H1 (cell line): ENCODE measurements at regions not wholly inside any gene's neighbourhood (a gene's known extent, or its start where the extent isn't known, plus 50 kb on each side); places are given as distances from the start of the nearest gene placed in this dataset.

ENCODE experiments used
- CTCF ChIA-PET: fragments of 300-600 bp; sonication (Branson Sonifier 250); formaldehyde crosslinking; loops from one replicate; lab custom pipeline; 2021; ENCODE audit not compliant: partially characterized antibody; lab: Charles Lee
- POLR2A ChIA-PET: fragments of 300-600 bp; sonication (Branson Sonifier 250); formaldehyde crosslinking; loops from one replicate; lab custom pipeline; 2021; ENCODE audit warnings: inconsistent platforms; ENCODE audit not compliant: partially characterized antibody; lab: Charles Lee
- DNase-seq, 2 experiments: peaks; one replicate each; pipeline versions ENCODE4 v3.0.0 to v3.0.0-alpha.2; 2010 to 2022; ENCODE audit warnings: low spot score in 2 of 2, low read depth in 1 of 2, mixed read lengths in 1 of 2
- FAIRE-seq: peaks from 2 replicates; lab custom pipeline; 2011; peaks lifted over from hg19 to GRCh38; lab: Jason Lieb, UNC
- H2AFZ ChIP-seq: 2 replicates; pipeline ENCODE4 v1.8.1; 2012; ENCODE audit warnings: low read length, inconsistent platforms
- H2AK5ac ChIP-seq: 2 replicates; pipeline ENCODE4 v1.6.1; 2013; ENCODE audit warnings: low read depth, low read length
- H2BK120ac ChIP-seq: replicated peaks from 2 replicates; pipeline ENCODE3; 2013; ENCODE audit warnings: low read depth, low read length, inconsistent platforms
- H2BK12ac ChIP-seq: 2 replicates; pipeline ENCODE4 v1.6.1; 2013; ENCODE audit warnings: low read depth, low read length
- H2BK15ac ChIP-seq: 2 replicates; pipeline ENCODE4 v1.6.1; 2013; ENCODE audit warnings: low read length
- H2BK20ac ChIP-seq: 2 replicates; pipeline ENCODE4 v1.6.1; 2013; ENCODE audit warnings: low read length
- H2BK5ac ChIP-seq: 2 replicates; pipeline ENCODE4 v1.6.1; 2013; ENCODE audit warnings: low read depth, low read length
- H3K14ac ChIP-seq: 2 replicates; pipeline ENCODE4 v1.6.1; 2013; ENCODE audit warnings: inconsistent platforms; ENCODE audit not compliant: insufficient read length
- H3K18ac ChIP-seq: 2 replicates; pipeline ENCODE4 v1.6.1; 2013; ENCODE audit warnings: low read length; ENCODE audit errors: extremely low read depth
- H3K23ac ChIP-seq: 2 replicates; pipeline ENCODE4 v1.6.1; 2013; ENCODE audit warnings: inconsistent platforms; ENCODE audit not compliant: insufficient read length
- H3K23me2 ChIP-seq: 2 replicates; pipeline ENCODE4 v1.6.1; 2013; ENCODE audit warnings: low read depth, low read length
- H3K27ac ChIP-seq: 2 replicates; pipeline ENCODE4 v1.6.1; 2011; ENCODE audit warnings: low read depth, low read length, inconsistent platforms
- H3K27me3 ChIP-seq, 4 experiments: replicated peaks in 1 of 4; 1 replicate in 1 of 4; 2 replicates in 3 of 4; pipeline versions ENCODE4 v1.6.1 to v1.8.1; 2011 to 2013; ENCODE audit warnings: low read length in 3 of 4, mild to moderate bottlenecking in 3 of 4, inconsistent platforms in 2 of 4, mixed read lengths in 2 of 4, moderate library complexity in 1 of 4; ENCODE audit not compliant: control insufficient read depth in 3 of 4, insufficient read depth in 3 of 4; ENCODE audit errors: extremely low read depth in 1 of 4
- H3K36me3 ChIP-seq, 4 experiments: 2 replicates each; pipeline versions ENCODE4 v1.6.1 to v1.8.1; 2011 to 2013; ENCODE audit warnings: mild to moderate bottlenecking in 4 of 4, low read length in 3 of 4, moderate library complexity in 2 of 4, control low read depth in 1 of 4, inconsistent platforms in 1 of 4; ENCODE audit not compliant: insufficient read depth in 4 of 4, control insufficient read depth in 2 of 4
- H3K4ac ChIP-seq: replicated peaks from 2 replicates; pipeline ENCODE3; 2013; ENCODE audit warnings: low read length, low read depth, mixed read lengths, inconsistent platforms; ENCODE audit not compliant: insufficient read length
- H3K4me1 ChIP-seq, 4 experiments: replicated peaks in 1 of 4; 1 replicate in 1 of 4; 2 replicates in 3 of 4; pipeline versions ENCODE4 v1.6.1 to v1.8.1; 2011 to 2013; ENCODE audit warnings: low read length in 3 of 4, inconsistent platforms in 2 of 4, mixed read lengths in 1 of 4; ENCODE audit not compliant: insufficient read depth in 4 of 4, control insufficient read depth in 3 of 4
- H3K4me2 ChIP-seq, 2 experiments: 2 replicates each; pipeline versions ENCODE4 v1.6.1 to v1.8.1; 2011 to 2013; ENCODE audit warnings: low read depth in 2 of 2, low read length in 2 of 2, control low read depth in 1 of 2, inconsistent platforms in 1 of 2, mild to moderate bottlenecking in 1 of 2; ENCODE audit not compliant: insufficient read depth in 1 of 2
- H3K4me3 ChIP-seq, 4 experiments: fragments of 200-600, 300-600 bp in 1 of 4; sonication (generic), shearing (Covaris generic), sonication (Bioruptor Twin) in 1 of 4; 2 replicates each; pipeline versions ENCODE4 v1.5.1 to v1.8.1; 2011 to 2016; ENCODE audit warnings: low read length in 4 of 4, low read depth in 3 of 4, control low read depth in 2 of 4, inconsistent platforms in 2 of 4, mild to moderate bottlenecking in 2 of 4, mixed read lengths in 1 of 4, moderate library complexity in 1 of 4; ENCODE audit not compliant: insufficient read depth in 2 of 4; ENCODE audit errors: extremely low read depth in 1 of 4
- H3K56ac ChIP-seq: replicated peaks from 2 replicates; pipeline ENCODE3; 2013; ENCODE audit warnings: low read depth, mild to moderate bottlenecking, mixed read lengths, low read length, inconsistent platforms; ENCODE audit not compliant: insufficient read length
- H3K79me1 ChIP-seq: 2 replicates; pipeline ENCODE4 v1.6.1; 2013; ENCODE audit warnings: low read depth, low read length, control low read depth
- H3K79me2 ChIP-seq, 2 experiments: 2 replicates each; pipeline versions ENCODE4 v1.6.1 to v1.8.1; 2012 to 2013; ENCODE audit warnings: low read length in 2 of 2, mild to moderate bottlenecking in 2 of 2, inconsistent platforms in 1 of 2; ENCODE audit not compliant: insufficient read depth in 2 of 2, control insufficient read depth in 1 of 2
- H3K9ac ChIP-seq, 4 experiments: replicated peaks in 1 of 4; 1 replicate in 1 of 4; 2 replicates in 3 of 4; pipeline versions ENCODE4 v1.6.1 to v1.8.1; 2011 to 2013; ENCODE audit warnings: low read depth in 3 of 4, low read length in 3 of 4, control low read depth in 2 of 4, mild to moderate bottlenecking in 2 of 4, moderate library complexity in 2 of 4, inconsistent platforms in 1 of 4; ENCODE audit errors: extremely low read depth in 1 of 4
- H3K9me3 ChIP-seq, 2 experiments: 2 replicates each; pipeline versions ENCODE4 v1.6.1 to v1.8.1; 2012 to 2013; ENCODE audit warnings: mild to moderate bottlenecking in 2 of 2, moderate library complexity in 2 of 2, control low read depth in 1 of 2, inconsistent platforms in 1 of 2, low read depth in 1 of 2, low read length in 1 of 2, mixed read lengths in 1 of 2; ENCODE audit not compliant: insufficient read depth in 2 of 2
- H4K20me1 ChIP-seq, 2 experiments: replicated peaks in 1 of 2; 2 replicates each; pipeline versions ENCODE3 to v1.8.1; 2011 to 2013; ENCODE audit warnings: inconsistent platforms in 2 of 2, low read length in 2 of 2, mild to moderate bottlenecking in 1 of 2; ENCODE audit not compliant: insufficient read depth in 2 of 2, control insufficient read depth in 1 of 2
- H4K5ac ChIP-seq: 2 replicates; pipeline ENCODE4 v1.6.1; 2013; ENCODE audit warnings: low read length, low read depth, mixed read lengths, inconsistent platforms; ENCODE audit not compliant: insufficient read length
- H4K8ac ChIP-seq: 2 replicates; pipeline ENCODE4 v1.8.0; 2013; ENCODE audit warnings: mild to moderate bottlenecking, moderate library complexity, low read length, inconsistent platforms; ENCODE audit not compliant: insufficient read depth; ENCODE audit errors: extremely low read depth
- H4K91ac ChIP-seq: replicated peaks from 2 replicates; pipeline ENCODE3; 2013; ENCODE audit warnings: low read length, mixed read lengths, inconsistent platforms; ENCODE audit not compliant: insufficient read length
- EP300 ChIP-seq, 2 experiments: IDR thresholded peaks; 1 replicate in 1 of 2; 2 replicates in 1 of 2; pipeline ENCODE4 v1.6.1; 2011 to 2012; ENCODE audit warnings: low read depth in 2 of 2, low read length in 2 of 2, mild to moderate bottlenecking in 2 of 2, borderline replicate concordance in 1 of 2, inconsistent platforms in 1 of 2, moderate library complexity in 1 of 2
- GTF2F1 ChIP-seq: IDR thresholded peaks from 2 replicates; pipeline ENCODE4 v1.6.1; 2012; ENCODE audit warnings: low read depth, low read length, improper control_type of control experiment, borderline replicate concordance
- HDAC2 ChIP-seq, 2 experiments: fragments of 300-600 bp in 1 of 2; sonication (generic) in 1 of 2; IDR thresholded peaks; 2 replicates each; pipeline ENCODE4 v1.6.1; 2011 to 2012; ENCODE audit warnings: low read depth in 2 of 2, low read length in 2 of 2, mild to moderate bottlenecking in 2 of 2, moderate library complexity in 2 of 2, borderline replicate concordance in 1 of 2, inconsistent platforms in 1 of 2
- JUN ChIP-seq: IDR thresholded peaks from 2 replicates; pipeline ENCODE4 v1.6.1; 2011; ENCODE audit warnings: low read depth, mild to moderate bottlenecking, improper control_type of control experiment, low read length
- KDM5A ChIP-seq: fragments of 200-600 bp; IDR thresholded peaks from 2 replicates; pipeline ENCODE4 v1.7.1; 2012; ENCODE audit warnings: mild to moderate bottlenecking, low read length, inconsistent platforms, mixed read lengths
- POLR2AphosphoS5 ChIP-seq: IDR thresholded peaks from 2 replicates; pipeline ENCODE4 v1.6.1; 2011; ENCODE audit warnings: low read depth, low read length
- RNF2 ChIP-seq: fragments of 200-900, 300-1000 bp; sonication (generic); IDR thresholded peaks from 2 replicates; pipeline ENCODE4 v1.7.1; 2016; ENCODE audit warnings: borderline replicate concordance, low read depth, mild to moderate bottlenecking, antibody characterized with exemption, low read length; ENCODE audit not compliant: poor library complexity, severe bottlenecking; ENCODE audit errors: missing control alignments
- WGBS, 2 experiments: shearing (Covaris generic) in 1 of 2; methylation state at CpG; one replicate each; pipeline versions ENCODE4 v1.1.6 to v1.1.7; 2013 to 2015; ENCODE audit warnings: low lambda C conversion rate in 2 of 2, mixed read lengths in 2 of 2, inconsistent platforms in 1 of 2, low coverage in 1 of 2, missing lambda C conversion rate in 1 of 2; ENCODE audit not compliant: insufficient replicate concordance in 2 of 2, insufficient coverage in 1 of 2, insufficient read length in 1 of 2; ENCODE audit errors: extremely low coverage in 1 of 2, missing lambda C conversion rate in 1 of 2; 5-methylcytosine and 5-hydroxymethylcytosine counted together

DNA sequence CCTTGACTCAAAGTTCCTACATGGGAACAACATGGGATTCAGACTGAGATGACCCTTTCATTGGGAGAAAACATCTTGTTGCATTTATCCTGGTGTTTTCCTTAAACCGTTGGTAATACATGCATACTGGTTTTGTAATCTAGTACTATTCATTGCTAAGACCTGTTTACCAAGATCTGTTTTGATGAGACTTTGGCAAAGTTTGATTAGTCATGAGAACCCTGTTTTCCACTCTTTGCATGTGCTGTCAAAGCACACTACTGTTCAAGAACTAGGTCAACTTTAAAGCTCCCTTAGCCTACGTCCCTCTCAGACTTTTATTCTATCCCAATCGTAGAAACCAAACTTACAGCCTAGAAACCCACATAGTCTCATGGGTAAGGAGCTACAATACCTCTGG lies 650.9 kb downstream of the GATA3 start:
- Histone ChIP-seq H3K27ac (no peak overlapping the region), H3K23ac (no peak overlapping the region), H3K4me1 (peaks cover 0 to 5% (median 0%) of the 10 kb centered on the region in 4 experiments; a peak in 1 of 7 replicates), H2BK5ac (no peak overlapping the region), H3K14ac (no peak overlapping the region), H2AK5ac (no peak overlapping the region), H4K5ac (no peak overlapping the region), H3K79me2 (no peaks in the 10 kb centered on the region), H2BK20ac (no peak overlapping the region), H2BK120ac (no peak overlapping the region), H3K79me1 (no peaks in the 10 kb centered on the region), H3K18ac (no peak overlapping the region), H3K23me2 (no peaks in the 10 kb centered on the region), H4K20me1 (no peaks in the 10 kb centered on the region), H4K91ac (no peak overlapping the region), H3K9ac (no peak overlapping the region), H3K27me3 (peaks cover 0 to 2% (median 0%) of the 10 kb centered on the region in 4 experiments; a peak in 1 of 7 replicates), H3K56ac (no peak overlapping the region), H3K9me3 (no peaks in the 10 kb centered on the region), H3K4ac (no peak overlapping the region), H3K4me3 (no peak overlapping the region), H4K8ac (no peak overlapping the region), H2AFZ (no peak overlapping the region), H2BK15ac (no peak overlapping the region), H3K36me3 (no peaks in the 10 kb centered on the region), H2BK12ac (no peak overlapping the region), H3K4me2 (no peak overlapping the region)
- ChIA-PET POLR2A (no interaction called here), CTCF (no interaction called here)
- FAIRE-seq (no peak), DNase-seq (no peak)
- WGBS, 2 experiments: 96% methylated on average over 3 of the region's 3 CpGs; no CpG with 5 or more reads in 1 of the 2 experiments
- TF ChIP-seq KDM5A (no peak), EP300 (IDR thresholded peaks at IDR 0.05; ENCODE audit: borderline replicate concordance in 1 of 2, low read depth in 2 of 2, low read length in 2 of 2) (no peak), GTF2F1 (no peak), JUN (no peak), HDAC2 (IDR thresholded peaks at IDR 0.05; ENCODE audit: borderline replicate concordance in 1 of 2, low read depth in 2 of 2, low read length in 2 of 2) (no peak), POLR2AphosphoS5 (no peak), RNF2 (no peak)
